ENCODE measurements at regions not wholly inside any gene's neighbourhood (a gene's known extent, or its start where the extent isn't known, plus 50 kb on each side); places are given as distances from the start of the nearest gene placed in this dataset.

DNA sequence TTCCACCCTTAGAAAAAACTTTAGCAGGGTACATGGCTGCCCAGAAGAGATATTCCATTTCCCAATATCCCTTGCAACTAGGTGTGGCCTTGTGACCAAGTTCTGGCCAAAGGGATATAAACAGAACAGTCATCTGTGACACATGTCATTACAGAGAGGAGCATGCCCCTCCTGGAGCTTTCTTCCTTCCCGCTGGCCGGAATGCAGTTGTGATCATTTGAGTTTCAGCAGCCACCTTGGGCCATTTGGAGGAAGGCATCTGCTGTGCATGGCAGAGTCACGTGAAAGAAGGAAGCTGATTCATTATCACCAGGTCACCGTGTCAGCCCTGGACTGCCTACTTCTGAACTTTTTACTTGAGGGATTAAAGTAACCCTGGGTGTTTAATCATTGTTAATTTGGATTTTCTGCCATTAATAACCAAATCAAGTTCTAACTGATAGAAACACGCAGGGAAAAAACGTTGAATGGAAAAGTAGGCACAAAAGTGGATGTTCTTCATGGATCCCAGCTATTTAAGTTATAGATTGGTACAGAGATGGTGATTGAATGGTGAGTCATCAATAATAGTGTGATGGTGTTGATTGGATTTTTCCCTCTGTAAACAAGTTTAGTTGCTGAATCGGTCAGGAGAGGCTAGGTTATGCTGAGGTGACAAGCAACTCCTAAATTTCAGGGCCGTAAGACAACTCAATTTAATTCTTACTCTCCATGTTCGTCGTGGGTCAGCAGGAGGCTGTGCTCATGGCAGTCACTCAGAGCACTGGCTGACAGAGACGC is 80.7 kb upstream of the CCDC167 start:
- DNase-seq (ENCODE audit: low read depth) = no peak
- H3K4me3 ChIP-seq (ENCODE audit: low read depth, low read length) = no peak overlapping the region
- no peak for TF ChIP-seq CTCF (IDR thresholded peaks at IDR 0.05; ENCODE audit: control insufficient read depth, extremely low read depth, insufficient read depth)

DNA sequence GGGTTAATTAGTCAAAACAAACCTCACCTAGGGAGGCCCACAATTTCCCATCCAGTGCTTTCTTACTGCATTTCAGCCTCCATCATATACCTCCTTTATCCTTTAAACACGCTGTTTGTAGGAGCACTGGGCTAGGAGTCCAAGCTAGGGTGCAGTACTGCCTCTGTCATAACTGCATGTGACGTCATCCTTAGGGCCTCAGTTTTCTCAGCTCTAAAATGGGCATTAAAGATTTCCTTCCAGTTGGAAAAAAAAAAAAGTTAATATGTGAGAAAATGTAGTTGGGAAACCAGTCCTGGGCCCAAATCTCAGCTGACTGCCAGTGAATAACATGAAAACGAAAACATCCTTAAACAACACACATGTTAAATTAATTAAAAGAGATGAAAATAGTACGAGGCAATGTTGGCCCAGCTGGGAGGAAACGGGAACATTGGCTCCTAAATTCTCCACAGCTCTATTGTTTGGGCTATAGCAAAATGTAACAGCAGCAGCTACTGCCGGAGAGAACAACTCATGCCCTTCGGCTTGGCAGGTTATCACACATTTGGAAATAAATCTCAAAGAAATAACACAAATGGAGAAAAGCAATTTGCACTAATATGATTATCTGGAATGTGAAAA is 79.9 kb upstream of the CCDC167 start:
- DNase-seq (ENCODE audit: low read depth) = no peak
- no peak for TF ChIP-seq CTCF (IDR thresholded peaks at IDR 0.05; ENCODE audit: control insufficient read depth, extremely low read depth, insufficient read depth)
- no peak overlapping the region for H3K4me3 ChIP-seq (ENCODE audit: low read depth, low read length)

DNA sequence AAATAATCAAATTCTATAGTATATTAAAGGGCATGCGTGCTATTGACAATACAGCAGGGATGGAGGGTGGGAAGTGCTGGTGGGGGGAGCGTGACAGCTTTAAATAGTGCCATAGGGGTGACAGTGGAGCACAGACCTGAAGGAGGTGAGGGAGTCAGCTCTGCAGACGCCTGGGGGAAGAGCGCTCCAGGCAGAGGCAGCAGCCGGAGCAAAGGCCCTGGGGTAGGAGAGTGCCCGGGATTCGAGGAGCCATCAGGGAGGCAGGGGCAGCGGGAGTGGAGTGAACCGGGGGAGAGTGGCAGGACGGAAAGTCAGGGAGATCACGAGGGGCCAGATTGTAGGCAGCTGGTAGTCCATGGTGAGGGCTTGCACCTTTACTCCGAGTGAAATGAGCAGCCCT is 78.4 kb upstream of the CCDC167 start:
- no peak for DNase-seq (ENCODE audit: low read depth)
- H3K4me3 ChIP-seq (ENCODE audit: low read depth, low read length) = no peak overlapping the region
- no peak for TF ChIP-seq CTCF (IDR thresholded peaks at IDR 0.05; ENCODE audit: control insufficient read depth, extremely low read depth, insufficient read depth)

- no peak for DNase-seq (ENCODE audit: low read depth)
- no peak overlapping the region for H3K4me3 ChIP-seq (ENCODE audit: low read depth, low read length)
- no peak for TF ChIP-seq CTCF (IDR thresholded peaks at IDR 0.05; ENCODE audit: control insufficient read depth, extremely low read depth, insufficient read depth)
Observed at GRCh38 chr6:37576336-37576737, 76.6 kb upstream of the CCDC167 start.

DNA sequence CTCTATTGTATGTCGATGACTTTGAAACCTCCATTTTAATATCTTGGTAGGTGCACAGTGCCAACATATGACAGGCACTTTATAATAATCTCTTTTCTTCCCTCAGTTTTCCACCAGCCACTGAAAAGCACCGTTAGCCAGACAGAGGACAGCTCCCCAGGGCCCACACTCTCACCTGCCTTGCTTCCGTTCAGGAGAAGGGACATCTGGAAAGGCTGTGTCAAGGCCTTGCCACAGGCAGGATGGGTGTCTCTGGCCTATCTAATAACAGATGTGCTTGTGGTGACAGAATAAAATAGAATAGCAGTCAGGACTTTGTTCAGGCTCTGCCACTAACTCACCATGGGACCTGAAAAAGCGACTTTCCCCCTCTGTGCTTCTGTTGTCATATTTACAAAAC is 75.5 kb upstream of the CCDC167 start:
- DNase-seq (ENCODE audit: low read depth) = no peak

DNA sequence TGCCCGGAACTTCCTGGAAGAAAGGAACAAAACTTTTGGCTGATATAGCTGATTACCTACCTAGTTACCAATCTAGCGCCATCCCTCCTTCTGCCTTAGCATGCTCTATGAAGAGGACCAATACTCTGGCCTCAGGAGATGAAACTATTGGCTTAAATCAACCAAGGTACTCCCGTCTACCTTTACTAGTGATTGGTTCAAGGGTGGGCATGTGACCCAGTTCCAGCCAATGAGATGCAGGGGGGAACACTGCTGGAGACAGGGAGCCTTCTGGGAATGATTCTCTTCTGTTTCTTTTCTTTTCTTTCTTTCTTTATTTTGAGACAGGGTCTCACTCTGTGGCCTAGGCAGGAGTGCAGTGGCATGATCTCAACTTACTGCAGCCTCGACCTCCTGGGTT is 72.6 kb upstream of the CCDC167 start:
- H3K4me3 ChIP-seq (ENCODE audit: low read depth, low read length) = no peak overlapping the region
- DNase-seq (ENCODE audit: low read depth) = no peak
- TF ChIP-seq CTCF (IDR thresholded peaks at IDR 0.05; ENCODE audit: control insufficient read depth, extremely low read depth, insufficient read depth) = no peak

More for the DNA sequence above, 75.5 kb upstream of the CCDC167 start:
- no peak for TF ChIP-seq CTCF (IDR thresholded peaks at IDR 0.05; ENCODE audit: control insufficient read depth, extremely low read depth, insufficient read depth)
- H3K4me3 ChIP-seq (ENCODE audit: low read depth, low read length) = no peak overlapping the region
